NCI-H748 (cell line): ENCODE measurements at regions not wholly inside any gene's neighbourhood (a gene's known extent, or its start where the extent isn't known, plus 50 kb on each side); places are given as distances from the start of the nearest gene placed in this dataset.

Experiments
- DNase-seq: peaks from one replicate; lab custom pipeline; 2025; ENCODE audit not compliant: unreplicated experiment; lab: John Stamatoyannopoulos, UW

DNA sequence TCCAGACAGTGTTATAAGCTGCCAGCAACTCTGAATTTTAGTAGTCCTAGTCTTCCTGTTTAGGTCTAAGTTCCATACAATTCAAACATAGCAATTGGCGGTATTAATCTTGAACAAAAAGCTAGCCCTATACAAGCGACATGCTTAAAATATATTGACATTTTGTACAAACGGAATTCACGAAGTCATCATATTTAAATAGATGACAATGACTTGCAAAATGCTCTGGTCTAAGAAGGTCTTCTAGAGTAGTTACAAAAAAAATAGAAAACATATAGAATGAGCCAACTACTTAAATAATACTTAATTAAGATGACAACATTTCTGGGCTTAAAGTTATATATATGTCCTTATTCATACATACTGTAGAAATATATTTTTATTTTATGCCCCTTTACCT lies 446.6 kb downstream of the ANKRD7 start:
- no peak for DNase-seq

GRCh38 chr7:118684796-118685195 lies 460.3 kb downstream of the ANKRD7 start:
- DNase-seq = no peak

DNA sequence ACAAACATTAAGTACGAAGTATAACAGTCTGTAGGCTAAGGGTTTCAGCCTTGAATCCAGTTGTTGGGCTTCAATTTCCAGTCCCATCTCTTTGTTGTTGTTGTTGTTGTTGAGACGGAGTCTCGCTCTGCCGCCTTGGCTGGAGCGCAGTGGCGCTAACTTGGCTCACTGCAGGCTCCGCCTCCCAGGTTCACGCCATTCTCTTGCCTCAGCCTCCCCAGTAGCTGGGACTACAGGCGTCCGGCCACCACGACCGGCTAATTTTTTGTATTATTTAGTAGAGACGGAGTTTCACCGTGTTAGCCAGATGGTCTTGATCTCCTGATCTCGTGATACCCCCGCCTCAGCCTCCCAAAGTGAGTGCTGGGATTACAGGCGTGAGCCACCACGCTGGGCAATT lies 464.9 kb downstream of the ANKRD7 start:
- DNase-seq = no peak

- no peak for DNase-seq
These were observed 472.4 kb downstream of the ANKRD7 start for GRCh38 chr7:118696879-118697278.

DNA sequence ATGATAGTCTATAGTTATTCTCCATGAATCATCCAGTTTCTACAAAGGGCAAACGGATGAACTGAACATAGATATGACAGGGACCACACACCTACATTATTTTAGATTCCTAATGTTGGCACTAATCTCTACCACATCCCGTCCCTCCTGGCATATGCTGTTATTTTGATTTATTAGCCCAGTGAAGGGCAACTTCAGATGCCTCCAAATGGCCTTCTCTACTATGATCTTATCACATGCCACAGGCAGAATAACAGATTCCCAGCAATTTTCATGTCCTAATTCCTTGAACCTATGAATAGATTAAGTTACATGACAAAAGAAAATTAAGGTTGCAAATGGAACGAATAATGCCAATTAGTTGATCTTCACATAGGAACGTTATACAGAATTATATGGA lies 474.7 kb downstream of the ANKRD7 start:
- DNase-seq = no peak

GRCh38 chr7:118708741-118709140 lies 484.2 kb downstream of the ANKRD7 start:
- DNase-seq = no peak

DNA sequence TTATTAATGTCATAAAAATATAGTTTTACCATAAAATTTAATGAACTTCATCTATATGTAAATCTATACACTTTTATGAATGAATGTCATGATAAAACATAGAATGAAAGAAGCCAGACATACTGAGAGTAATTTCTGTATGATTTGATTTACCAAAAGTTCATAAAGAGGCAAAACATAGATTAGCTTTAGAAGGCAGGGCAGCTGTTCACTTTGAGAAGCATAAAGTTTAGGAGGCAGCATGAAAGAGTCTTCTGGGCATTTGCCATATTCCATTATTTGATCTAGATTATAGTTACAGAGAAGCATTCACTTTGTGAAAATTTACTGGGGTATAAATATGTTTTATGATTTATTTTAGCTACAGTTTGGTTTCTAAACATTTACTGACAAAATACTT lies 487.2 kb downstream of the ANKRD7 start:
- no peak for DNase-seq

- no peak for DNase-seq
These were observed 488.5 kb downstream of the ANKRD7 start for GRCh38 chr7:118713039-118713438.

DNA sequence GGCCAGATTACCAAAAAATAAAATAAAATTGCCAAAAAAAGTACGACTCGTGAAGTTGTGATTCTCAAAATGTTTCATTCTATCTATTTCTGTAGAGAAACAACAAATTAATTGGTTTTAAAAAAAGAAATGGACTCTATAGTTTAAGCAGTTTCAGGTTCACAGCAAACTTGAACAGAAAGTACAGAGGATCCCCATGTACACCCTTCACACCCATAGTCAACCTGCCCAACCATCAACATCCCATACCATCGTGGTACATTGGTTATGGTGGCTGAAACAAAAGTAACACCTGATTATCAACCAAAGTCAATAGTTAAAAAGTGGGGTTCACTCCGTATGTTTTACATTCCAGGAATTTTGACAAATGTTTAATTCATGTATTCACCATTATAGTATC lies 496.1 kb downstream of the ANKRD7 start:
- DNase-seq = no peak

- DNase-seq = peak; percentile 11
These were observed 507.4 kb downstream of the ANKRD7 start for GRCh38 chr7:118731854-118732253.

GRCh38 chr7:118734541-118734940 lies 510.0 kb downstream of the ANKRD7 start:
- no peak for DNase-seq

GRCh38 chr7:118735441-118735840 lies 510.9 kb downstream of the ANKRD7 start:
- no peak for DNase-seq

GRCh38 chr7:118737935-118738334 lies 513.4 kb downstream of the ANKRD7 start:
- DNase-seq = no peak

DNA sequence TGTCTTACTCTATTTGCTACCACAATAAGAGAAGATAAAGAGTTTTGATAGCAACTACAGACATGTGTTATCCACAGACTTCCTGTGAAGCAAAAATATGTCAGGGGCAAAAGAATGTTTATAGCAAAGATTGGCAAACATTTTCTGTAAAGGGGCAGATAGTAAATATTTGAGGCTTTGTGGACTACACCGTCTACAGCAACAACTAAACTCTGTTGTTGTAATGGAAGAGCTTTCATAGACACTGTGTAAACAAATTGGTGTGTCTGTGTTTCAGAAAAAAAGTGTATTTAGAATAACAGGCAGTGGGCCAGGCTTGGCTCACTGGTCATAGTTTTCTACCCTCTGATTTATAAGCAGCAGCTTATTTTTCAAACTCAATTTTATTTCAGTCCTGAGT lies 521.4 kb downstream of the ANKRD7 start:
- no peak for DNase-seq

GRCh38 chr7:118747473-118747872 lies 523.0 kb downstream of the ANKRD7 start:
- DNase-seq = no peak

- no peak for DNase-seq
These were observed 529.0 kb downstream of the ANKRD7 start for GRCh38 chr7:118753479-118753878.

DNA sequence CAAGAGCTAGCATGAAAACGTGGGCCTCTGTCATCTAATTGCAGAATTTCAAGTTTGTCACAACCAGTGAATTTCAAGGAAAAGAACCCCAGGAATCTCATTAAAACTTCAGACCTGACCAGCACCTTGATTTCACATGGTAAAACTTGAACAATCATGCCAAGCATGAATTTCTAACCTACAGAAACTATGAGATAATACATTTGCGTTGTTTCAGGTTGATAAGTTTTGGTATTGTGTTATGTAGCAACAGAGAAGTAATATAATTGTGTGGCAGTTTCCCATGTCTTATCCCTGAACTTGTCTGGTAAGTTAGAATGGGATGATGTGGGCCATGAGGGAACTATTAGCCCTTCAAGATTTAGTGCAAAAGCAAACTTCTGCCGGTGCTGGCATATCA lies 530.1 kb downstream of the ANKRD7 start:
- DNase-seq = no peak

GRCh38 chr7:118755067-118755625 lies 530.6 kb downstream of the ANKRD7 start:
- no peak for DNase-seq

GRCh38 chr7:118757066-118757465 lies 532.6 kb downstream of the ANKRD7 start:
- DNase-seq = no peak

GRCh38 chr7:118758582-118758981 lies 534.1 kb downstream of the ANKRD7 start:
- DNase-seq = no peak

DNA sequence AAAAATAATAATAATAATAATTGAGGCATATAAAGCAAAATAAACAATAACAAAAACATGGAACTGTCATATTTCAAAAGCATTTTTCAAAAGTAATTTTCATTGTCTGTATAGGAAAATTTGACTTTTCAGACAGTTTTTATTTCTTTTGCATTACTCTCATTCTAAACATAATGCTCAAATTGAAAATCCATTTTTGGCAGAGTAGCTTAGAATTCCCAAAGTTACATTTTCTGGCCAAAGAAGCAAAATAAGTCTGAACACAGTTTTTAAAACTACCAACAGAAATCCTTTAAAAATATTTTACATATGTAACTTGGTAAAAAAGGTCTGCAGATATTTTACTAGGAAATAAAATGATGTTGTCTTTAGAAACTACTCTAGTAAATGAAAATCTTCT lies 535.4 kb downstream of the ANKRD7 start:
- no peak for DNase-seq

DNA sequence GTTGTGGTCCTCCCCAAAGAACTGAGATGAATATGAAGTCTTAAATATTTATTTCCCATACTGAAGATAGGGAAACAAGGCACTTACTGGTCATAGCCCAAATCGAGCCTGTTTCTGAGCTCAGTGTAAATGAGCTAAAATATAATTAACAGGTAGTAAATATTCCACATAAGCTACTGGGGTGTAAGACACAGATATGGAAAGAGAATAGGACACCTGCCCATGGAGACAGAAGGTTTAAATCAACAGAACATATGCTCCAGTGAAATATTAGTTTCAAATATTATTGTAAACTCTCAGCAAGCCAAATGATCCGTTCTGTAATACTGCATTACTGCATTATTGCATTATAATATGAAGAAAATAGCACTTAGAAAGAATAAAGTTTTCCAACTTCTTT lies 537.9 kb downstream of the ANKRD7 start:
- DNase-seq = no peak

GRCh38 chr7:118764221-118764620 lies 539.7 kb downstream of the ANKRD7 start:
- DNase-seq = no peak

GRCh38 chr7:118771672-118772071 lies 547.2 kb downstream of the ANKRD7 start:
- no peak for DNase-seq
